22Rv1 (cell line): ENCODE measurements at regions not wholly inside any gene's neighbourhood (a gene's known extent, or its start where the extent isn't known, plus 50 kb on each side); places are given as distances from the start of the nearest gene placed in this dataset.

ENCODE experiments used
- H3K27ac ChIP-seq: fragments of 450-650 bp; 2 replicates; pipeline ENCODE4 v1.5.1; 2017
- ZFX ChIP-seq: fragments of 450-650 bp; IDR thresholded peaks from 2 replicates; pipeline ENCODE4 v1.6.1; 2017; ENCODE audit warnings: antibody characterized with exemption, borderline replicate concordance
- TF ChIP-seq, protein P1 (sequence below): fragments of 450-650 bp; IDR thresholded peaks from 2 replicates; pipeline ENCODE4 v1.5.1; 2017; ENCODE audit warnings: mild to moderate bottlenecking

DNA sequence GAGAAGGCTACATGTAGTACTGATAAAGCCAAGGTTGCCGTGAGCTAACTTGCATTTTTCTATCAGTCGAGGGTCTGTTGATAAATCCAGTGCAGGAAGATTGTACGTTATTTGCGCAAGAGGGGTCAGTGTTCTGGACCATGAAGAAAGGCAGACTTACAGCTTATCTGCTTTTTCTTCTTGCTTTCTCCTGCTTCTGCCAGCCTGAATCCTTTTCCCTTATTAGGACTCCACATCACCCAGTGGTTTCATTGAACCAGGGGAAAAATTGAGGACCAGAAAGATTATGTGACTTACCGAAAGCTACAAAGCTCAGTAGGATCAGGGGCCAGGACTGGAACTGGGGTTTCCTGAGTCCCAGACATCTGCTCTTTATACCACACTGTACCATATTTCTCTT lies 534.6 kb upstream of the BRINP1 start:
- no peak overlapping the region for H3K27ac ChIP-seq
- TF ChIP-seq, protein P1, sequence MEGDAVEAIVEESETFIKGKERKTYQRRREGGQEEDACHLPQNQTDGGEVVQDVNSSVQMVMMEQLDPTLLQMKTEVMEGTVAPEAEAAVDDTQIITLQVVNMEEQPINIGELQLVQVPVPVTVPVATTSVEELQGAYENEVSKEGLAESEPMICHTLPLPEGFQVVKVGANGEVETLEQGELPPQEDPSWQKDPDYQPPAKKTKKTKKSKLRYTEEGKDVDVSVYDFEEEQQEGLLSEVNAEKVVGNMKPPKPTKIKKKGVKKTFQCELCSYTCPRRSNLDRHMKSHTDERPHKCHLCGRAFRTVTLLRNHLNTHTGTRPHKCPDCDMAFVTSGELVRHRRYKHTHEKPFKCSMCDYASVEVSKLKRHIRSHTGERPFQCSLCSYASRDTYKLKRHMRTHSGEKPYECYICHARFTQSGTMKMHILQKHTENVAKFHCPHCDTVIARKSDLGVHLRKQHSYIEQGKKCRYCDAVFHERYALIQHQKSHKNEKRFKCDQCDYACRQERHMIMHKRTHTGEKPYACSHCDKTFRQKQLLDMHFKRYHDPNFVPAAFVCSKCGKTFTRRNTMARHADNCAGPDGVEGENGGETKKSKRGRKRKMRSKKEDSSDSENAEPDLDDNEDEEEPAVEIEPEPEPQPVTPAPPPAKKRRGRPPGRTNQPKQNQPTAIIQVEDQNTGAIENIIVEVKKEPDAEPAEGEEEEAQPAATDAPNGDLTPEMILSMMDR = no peak
- no peak for TF ChIP-seq ZFX

DNA sequence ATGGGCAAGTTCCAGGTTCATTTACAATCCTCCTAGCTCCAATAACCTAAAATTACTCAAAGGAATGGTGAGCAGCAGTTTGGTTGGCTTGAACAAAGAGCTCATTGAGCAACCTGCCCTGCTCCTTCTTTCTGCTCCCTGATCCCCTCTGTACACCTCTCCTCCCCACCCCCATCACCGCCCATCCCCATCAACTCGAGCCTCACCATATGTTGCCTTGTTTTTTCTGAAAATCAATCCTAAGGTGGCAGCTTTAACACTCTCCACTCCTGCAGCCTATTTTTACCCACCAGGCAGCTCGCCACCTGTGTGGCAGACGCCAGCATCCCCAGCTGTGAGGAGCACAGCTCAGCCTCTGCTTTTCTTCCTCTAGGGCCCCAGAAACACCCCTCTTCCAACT lies 533.4 kb upstream of the BRINP1 start:
- no peak for TF ChIP-seq ZFX
- TF ChIP-seq, protein P1 = no peak
- no peak overlapping the region for H3K27ac ChIP-seq

DNA sequence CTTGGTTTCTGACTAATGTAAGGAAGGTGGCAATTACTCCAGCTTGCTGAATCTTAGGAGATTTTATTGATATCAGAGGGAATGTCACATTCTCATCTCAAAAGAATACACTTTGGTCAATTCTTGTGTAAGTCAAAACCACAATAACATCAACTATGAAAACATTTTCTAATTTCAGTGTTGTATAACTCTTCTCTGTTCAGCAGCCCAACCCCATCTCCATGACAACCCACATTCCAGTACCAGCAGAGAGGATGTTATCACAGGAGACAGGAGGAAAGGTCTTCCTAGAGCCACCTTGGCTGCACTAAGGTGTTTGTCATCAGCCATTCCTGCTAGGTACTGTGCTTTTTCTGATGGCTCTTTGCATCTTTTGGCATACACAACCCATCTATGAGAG lies 529.1 kb upstream of the BRINP1 start:
- no peak overlapping the region for H3K27ac ChIP-seq
- no peak for TF ChIP-seq ZFX
- TF ChIP-seq, protein P1 = no peak

DNA sequence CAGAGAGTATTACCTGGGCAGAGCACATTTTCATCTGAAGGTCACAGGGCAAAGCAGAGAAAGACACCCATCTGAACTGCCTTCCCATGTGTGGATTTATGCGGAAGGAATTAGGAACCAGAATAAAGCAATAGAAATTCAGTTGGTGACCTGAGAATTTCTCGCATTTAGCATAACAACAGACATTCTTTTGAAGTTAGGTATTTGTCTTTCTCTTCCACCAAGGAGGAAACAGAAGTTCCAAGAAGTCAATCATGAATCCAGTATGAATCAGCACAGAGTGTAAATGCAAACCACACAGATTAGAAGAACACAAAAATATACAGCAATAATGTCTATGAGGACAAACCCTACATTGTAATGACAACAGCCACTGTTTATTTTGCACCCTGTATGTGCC lies 515.2 kb upstream of the BRINP1 start:
- H3K27ac ChIP-seq = no peak overlapping the region
- TF ChIP-seq ZFX = no peak
- TF ChIP-seq, protein P1 = no peak

DNA sequence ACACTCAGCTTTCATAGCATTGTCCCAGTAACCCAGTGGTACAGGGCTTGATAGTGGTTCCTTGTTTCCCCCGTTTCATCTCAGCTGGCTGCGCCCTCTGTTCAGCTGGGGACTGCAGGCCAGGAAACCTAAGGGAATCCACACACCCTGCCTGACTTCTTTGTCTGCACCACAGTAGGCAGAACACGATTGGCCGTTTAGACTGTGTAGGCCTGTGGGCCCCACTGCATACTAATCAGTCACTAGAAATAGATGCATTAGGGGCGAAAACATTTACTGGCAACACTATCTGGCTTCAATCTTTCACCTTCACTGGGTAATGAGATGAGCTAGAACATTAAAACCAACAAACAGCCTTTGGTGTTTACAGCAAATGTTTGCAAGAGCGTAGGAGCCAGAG lies 512.7 kb upstream of the BRINP1 start:
- TF ChIP-seq, protein P1 = no peak
- no peak for TF ChIP-seq ZFX
- no peak overlapping the region for H3K27ac ChIP-seq

DNA sequence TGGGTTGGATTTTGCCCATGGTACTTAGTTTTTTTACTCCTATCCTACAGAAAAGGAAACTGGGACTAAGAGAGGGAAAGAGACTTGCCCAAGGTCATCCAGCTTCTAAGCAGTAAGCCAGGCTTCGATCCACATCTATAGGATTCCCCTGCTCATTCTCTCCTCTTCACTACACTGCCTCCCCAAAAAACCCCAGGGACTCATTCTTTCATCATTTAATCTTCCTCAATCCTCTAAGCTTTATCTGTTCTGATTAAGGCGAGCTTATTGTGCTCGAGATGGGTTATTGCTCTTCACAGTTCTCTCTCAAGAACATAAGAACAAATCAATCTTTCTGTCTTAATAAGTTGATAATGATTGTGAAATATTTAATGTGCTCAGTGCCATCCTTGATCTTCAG lies 511.1 kb upstream of the BRINP1 start:
- TF ChIP-seq, protein P1 = no peak
- no peak for TF ChIP-seq ZFX
- H3K27ac ChIP-seq = no peak overlapping the region

DNA sequence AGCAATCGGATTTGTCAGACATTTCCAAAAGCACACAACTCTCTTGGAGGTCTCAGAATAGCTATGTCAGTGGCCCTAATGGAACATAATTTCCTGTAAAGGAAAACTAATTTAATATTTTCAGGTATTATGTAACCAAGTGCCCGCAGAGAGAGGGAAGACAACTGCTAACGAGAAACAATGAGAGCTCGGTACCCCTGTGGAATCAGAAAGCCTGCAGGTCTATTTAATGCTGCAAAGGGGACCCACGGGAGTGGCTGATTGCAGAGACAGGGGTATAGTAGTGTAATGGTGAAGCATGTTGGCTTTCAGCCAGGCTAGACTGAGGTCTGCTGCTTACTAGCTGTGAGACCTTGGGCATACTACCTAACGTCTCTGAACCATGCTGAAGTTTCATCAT lies 508.1 kb upstream of the BRINP1 start:
- no peak overlapping the region for H3K27ac ChIP-seq
- TF ChIP-seq, protein P1 = no peak
- no peak for TF ChIP-seq ZFX
